ENCODE measurements at regions not wholly inside any gene's neighbourhood (a gene's known extent, or its start where the extent isn't known, plus 50 kb on each side); places are given as distances from the start of the nearest gene placed in this dataset.
"Not testable (repeated sequence)": the region's sequence is repeated elsewhere in the genome, so short reads cannot be mapped to it uniquely, and the experiment has no call there.

DNA sequence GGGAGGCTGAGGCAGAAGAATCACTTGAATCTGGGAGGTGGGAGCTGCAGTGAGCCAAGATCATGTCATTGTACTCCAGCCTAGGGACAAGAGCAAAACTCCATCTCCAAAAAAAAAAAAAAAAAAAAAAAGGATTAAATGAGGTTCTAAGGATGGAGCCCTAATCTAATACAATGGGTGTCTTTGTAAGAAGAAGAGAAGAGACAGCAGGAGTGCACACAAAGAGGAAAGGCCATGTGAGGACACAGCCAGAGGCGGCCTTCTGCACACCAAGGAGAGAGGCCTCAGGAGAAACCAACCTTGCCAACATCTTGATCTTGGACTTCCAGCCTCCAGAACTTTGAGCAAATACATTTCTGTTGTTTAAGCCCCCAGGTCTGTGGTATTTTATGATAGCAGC, 66.6 kb upstream of the CECR2 start:
- TF ChIP-seq CTCF (conservative IDR thresholded peaks at IDR 0.05; ENCODE audit: low read depth, low read length) = no peak
- Histone ChIP-seq H4K20me1 (ENCODE audit: insufficient read depth) (no peaks in the 10 kb centered on the region), H3K27ac (no peak overlapping the region), H3K79me2 (ENCODE audit: insufficient read depth, low read depth) (no peaks in the 10 kb centered on the region), H3K9ac (no peak overlapping the region), H2AFZ (ENCODE audit: low read depth) (no peak overlapping the region), H3K36me3 (ENCODE audit: insufficient read depth) (no peaks in the 10 kb centered on the region), H3K27me3 (ENCODE audit: insufficient read depth, low read depth) (no peaks in the 10 kb centered on the region), H3K4me2 (no peak overlapping the region), H3K4me1 (ENCODE audit: low read depth, poor library complexity, severe bottlenecking) (peaks cover 59% of the 10 kb centered on the region), H3K4me3 (IDR thresholded peaks at IDR 0.05; ENCODE audit: insufficient read depth, low read depth, low read length) (no peak overlapping the region)

- Histone ChIP-seq H3K9ac (no peak overlapping the region), H3K36me3 (ENCODE audit: insufficient read depth) (no peaks in the 10 kb centered on the region), H3K27ac (no peak overlapping the region), H3K27me3 (ENCODE audit: insufficient read depth, low read depth) (no peaks in the 10 kb centered on the region), H3K4me1 (ENCODE audit: low read depth, poor library complexity, severe bottlenecking) (peaks cover 47% of the 10 kb centered on the region), H2AFZ (ENCODE audit: low read depth) (no peak overlapping the region), H3K79me2 (ENCODE audit: insufficient read depth, low read depth) (no peaks in the 10 kb centered on the region), H3K4me3 (IDR thresholded peaks at IDR 0.05; ENCODE audit: insufficient read depth, low read depth, low read length) (no peak overlapping the region), H3K4me2 (no peak overlapping the region), H4K20me1 (ENCODE audit: insufficient read depth) (no peaks in the 10 kb centered on the region)
- TF ChIP-seq CTCF (conservative IDR thresholded peaks at IDR 0.05; ENCODE audit: low read depth, low read length) = no peak
Measured at GRCh38 chr22:17300926-17301325, 68.3 kb upstream of the CECR2 start.

DNA sequence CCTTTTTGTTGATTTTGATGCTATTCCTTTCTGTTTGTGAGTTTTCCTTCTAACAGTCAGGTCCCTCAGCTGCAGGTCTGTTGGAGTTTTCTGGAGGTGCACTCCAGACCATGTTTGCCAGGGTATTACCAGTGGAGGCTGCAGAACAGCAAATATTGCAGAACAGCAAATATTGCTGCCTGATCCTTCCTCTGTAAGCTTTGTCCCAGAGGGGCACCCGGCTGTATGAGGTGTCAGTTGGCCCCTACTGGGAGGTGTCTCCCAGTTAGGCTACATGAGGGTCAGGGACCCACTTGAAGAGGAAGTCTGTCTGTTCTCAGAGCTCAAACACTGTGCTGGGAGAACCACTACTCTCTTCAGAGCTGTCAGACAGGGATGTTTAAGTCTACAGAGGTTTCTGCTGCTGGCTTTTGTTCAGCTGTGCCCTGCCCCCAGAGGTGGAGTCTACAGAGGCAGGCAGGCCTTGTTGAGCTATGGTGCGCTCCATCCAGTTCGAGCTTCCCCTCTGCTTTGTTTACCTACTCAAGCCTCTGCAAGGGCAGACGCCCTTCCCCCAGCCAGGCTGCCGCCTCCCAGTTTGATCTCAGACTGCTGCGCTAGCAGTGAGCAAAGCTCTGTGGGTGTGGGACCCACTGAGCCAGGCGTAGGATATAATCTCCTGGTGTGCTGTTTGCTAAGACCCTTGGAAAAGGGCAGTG, 70.3 kb upstream of the CECR2 start:
- not testable (repeated sequence) for H3K79me2 ChIP-seq (ENCODE audit: insufficient read depth, low read depth); H3K36me3 ChIP-seq (ENCODE audit: insufficient read depth); H2AFZ ChIP-seq (ENCODE audit: low read depth); H3K4me3 ChIP-seq (IDR thresholded peaks at IDR 0.05; ENCODE audit: insufficient read depth, low read depth, low read length); H3K4me2 ChIP-seq; H3K27ac ChIP-seq; H3K9ac ChIP-seq; H3K27me3 ChIP-seq (ENCODE audit: insufficient read depth, low read depth); H4K20me1 ChIP-seq (ENCODE audit: insufficient read depth)
- H3K4me1 ChIP-seq (ENCODE audit: low read depth, poor library complexity, severe bottlenecking) = peaks cover 27% of the 10 kb centered on the region

- H3K79me2 ChIP-seq (ENCODE audit: insufficient read depth, low read depth) = no peaks in the 10 kb centered on the region
- no peaks in the 10 kb centered on the region for H3K27me3 ChIP-seq (ENCODE audit: insufficient read depth, low read depth)
- H3K4me1 ChIP-seq (ENCODE audit: low read depth, poor library complexity, severe bottlenecking) = peaks cover 13% of the 10 kb centered on the region
- TF ChIP-seq CTCF (conservative IDR thresholded peaks at IDR 0.05; ENCODE audit: low read depth, low read length) = no peak
- no peaks in the 10 kb centered on the region for H4K20me1 ChIP-seq (ENCODE audit: insufficient read depth)
- no peak overlapping the region for H3K4me2 ChIP-seq
- H3K27ac ChIP-seq = no peak overlapping the region
- no peak overlapping the region for H3K9ac ChIP-seq
- no peaks in the 10 kb centered on the region for H3K36me3 ChIP-seq (ENCODE audit: insufficient read depth)
- H2AFZ ChIP-seq (ENCODE audit: low read depth) = no peak overlapping the region
- H3K4me3 ChIP-seq (IDR thresholded peaks at IDR 0.05; ENCODE audit: insufficient read depth, low read depth, low read length) = no peak overlapping the region
Measured at GRCh38 chr22:17285656-17286055, 66.4 kb upstream of the ADA2 start.

GRCh38 chr22:17284888-17285287, 65.7 kb upstream of the ADA2 start:
- no peak overlapping the region for H2AFZ ChIP-seq (ENCODE audit: low read depth)
- no peak overlapping the region for H3K27ac ChIP-seq
- no peak overlapping the region for H3K4me3 ChIP-seq (IDR thresholded peaks at IDR 0.05; ENCODE audit: insufficient read depth, low read depth, low read length)
- no peak for TF ChIP-seq CTCF (conservative IDR thresholded peaks at IDR 0.05; ENCODE audit: low read depth, low read length)
- H4K20me1 ChIP-seq (ENCODE audit: insufficient read depth) = no peaks in the 10 kb centered on the region
- H3K4me1 ChIP-seq (ENCODE audit: low read depth, poor library complexity, severe bottlenecking) = peaks cover 20% of the 10 kb centered on the region
- no peak overlapping the region for H3K4me2 ChIP-seq
- no peaks in the 10 kb centered on the region for H3K36me3 ChIP-seq (ENCODE audit: insufficient read depth)
- H3K79me2 ChIP-seq (ENCODE audit: insufficient read depth, low read depth) = no peaks in the 10 kb centered on the region
- H3K9ac ChIP-seq = no peak overlapping the region
- no peaks in the 10 kb centered on the region for H3K27me3 ChIP-seq (ENCODE audit: insufficient read depth, low read depth)
